Nephron progenitor cell (in vitro differentiated cells): ENCODE measurements at regions not wholly inside any gene's neighbourhood (a gene's known extent, or its start where the extent isn't known, plus 50 kb on each side); places are given as distances from the start of the nearest gene placed in this dataset.

ENCODE experiments used
- DNase-seq: peaks from one replicate; pipeline ENCODE4 v3.0.0; 2021
- H3K27ac Mint-ChIP-seq: 2 replicates; pipeline ENCODE4 v1.8.0; 2021; ENCODE audit warnings: mild to moderate bottlenecking, moderate library complexity, mixed read lengths
- H3K27me3 Mint-ChIP-seq: 2 replicates; pipeline ENCODE4 v1.8.0; 2021; ENCODE audit warnings: mild to moderate bottlenecking, low read depth, mixed read lengths; ENCODE audit not compliant: poor library complexity
- H3K36me3 Mint-ChIP-seq: 2 replicates; pipeline ENCODE4 v1.8.0; 2021; ENCODE audit warnings: low read depth, mixed read lengths
- H3K4me1 Mint-ChIP-seq: 2 replicates; pipeline ENCODE4 v1.8.0; 2021; ENCODE audit warnings: mixed read lengths
- H3K4me3 Mint-ChIP-seq: 2 replicates; pipeline ENCODE4 v1.8.0; 2021; ENCODE audit warnings: mild to moderate bottlenecking, moderate library complexity, mixed read lengths
- H3K9me3 Mint-ChIP-seq: 2 replicates; pipeline ENCODE4 v1.8.0; 2021; ENCODE audit warnings: mild to moderate bottlenecking, moderate library complexity, mixed read lengths
- CTCF ChIP-seq: fragments of 200-600 bp; sonication (generic); IDR thresholded peaks from 2 replicates; pipeline ENCODE4 v1.5.0; 2021; ENCODE audit warnings: antibody characterized with exemption

- Mint-ChIP-seq H3K4me3 (no peak overlapping the region), H3K36me3 (peaks cover 7% of the 10 kb centered on the region), H3K27me3 (no peaks in the 10 kb centered on the region), H3K9me3 (peaks cover 10% of the 10 kb centered on the region), H3K4me1 (peaks cover 23% of the 10 kb centered on the region), H3K27ac (peak overlapping the region; percentile 84)
- TF ChIP-seq CTCF = no peak
- DNase-seq = no peak
Observed at GRCh38 chr10:53233749-53234148, 461.2 kb upstream of the MBL2 start.

GRCh38 chr10:53230651-53231050, 458.1 kb upstream of the MBL2 start:
- Mint-ChIP-seq H3K27me3 (no peaks in the 10 kb centered on the region), H3K36me3 (peaks cover 12% of the 10 kb centered on the region), H3K9me3 (peaks cover 20% of the 10 kb centered on the region), H3K27ac (no peak overlapping the region), H3K4me1 (peaks cover 23% of the 10 kb centered on the region), H3K4me3 (no peak overlapping the region)
- no peak for TF ChIP-seq CTCF
- no peak for DNase-seq

GRCh38 chr10:53223851-53224250, 451.3 kb upstream of the MBL2 start:
- Mint-ChIP-seq H3K4me1 (peaks cover 14% of the 10 kb centered on the region), H3K27ac (peak overlapping the region; percentile 46), H3K27me3 (no peaks in the 10 kb centered on the region), H3K9me3 (peaks cover 11% of the 10 kb centered on the region), H3K4me3 (no peak overlapping the region), H3K36me3 (peaks cover 5% of the 10 kb centered on the region)
- DNase-seq = peak; percentile 24
- no peak for TF ChIP-seq CTCF

GRCh38 chr10:53222806-53223205, 450.2 kb upstream of the MBL2 start:
- TF ChIP-seq CTCF = no peak
- DNase-seq = no peak
- Mint-ChIP-seq H3K4me1 (peaks cover 14% of the 10 kb centered on the region), H3K27ac (no peak overlapping the region), H3K36me3 (no peaks in the 10 kb centered on the region), H3K27me3 (no peaks in the 10 kb centered on the region), H3K4me3 (no peak overlapping the region), H3K9me3 (peaks cover 4% of the 10 kb centered on the region)

- no peak for DNase-seq
- no peak overlapping the region for H3K27ac Mint-ChIP-seq
- no peaks in the 10 kb centered on the region for H3K27me3 Mint-ChIP-seq
- no peak overlapping the region for H3K4me3 Mint-ChIP-seq
- peak; percentile 56 for TF ChIP-seq CTCF
- H3K9me3 Mint-ChIP-seq = peaks cover 18% of the 10 kb centered on the region
- peaks cover 15% of the 10 kb centered on the region for H3K4me1 Mint-ChIP-seq
- peaks cover 6% of the 10 kb centered on the region for H3K36me3 Mint-ChIP-seq
Observed at GRCh38 chr10:53209944-53210611, 437.5 kb upstream of the MBL2 start.

- no peak for TF ChIP-seq CTCF
- no peaks in the 10 kb centered on the region for H3K4me1 Mint-ChIP-seq
Observed at GRCh38 chr10:53183733-53184132, 411.1 kb upstream of the MBL2 start.

More at GRCh38 chr10:53183733-53184132, 411.1 kb upstream of the MBL2 start:
- H3K27ac Mint-ChIP-seq = no peak overlapping the region
- H3K4me3 Mint-ChIP-seq = no peak overlapping the region
- no peaks in the 10 kb centered on the region for H3K27me3 Mint-ChIP-seq
- DNase-seq = no peak
- H3K36me3 Mint-ChIP-seq = peaks cover 6% of the 10 kb centered on the region
- H3K9me3 Mint-ChIP-seq = peaks cover 22% of the 10 kb centered on the region
